ENCODE measurements at regions not wholly inside any gene's neighbourhood (a gene's known extent, or its start where the extent isn't known, plus 50 kb on each side); places are given as distances from the start of the nearest gene placed in this dataset.

DNA sequence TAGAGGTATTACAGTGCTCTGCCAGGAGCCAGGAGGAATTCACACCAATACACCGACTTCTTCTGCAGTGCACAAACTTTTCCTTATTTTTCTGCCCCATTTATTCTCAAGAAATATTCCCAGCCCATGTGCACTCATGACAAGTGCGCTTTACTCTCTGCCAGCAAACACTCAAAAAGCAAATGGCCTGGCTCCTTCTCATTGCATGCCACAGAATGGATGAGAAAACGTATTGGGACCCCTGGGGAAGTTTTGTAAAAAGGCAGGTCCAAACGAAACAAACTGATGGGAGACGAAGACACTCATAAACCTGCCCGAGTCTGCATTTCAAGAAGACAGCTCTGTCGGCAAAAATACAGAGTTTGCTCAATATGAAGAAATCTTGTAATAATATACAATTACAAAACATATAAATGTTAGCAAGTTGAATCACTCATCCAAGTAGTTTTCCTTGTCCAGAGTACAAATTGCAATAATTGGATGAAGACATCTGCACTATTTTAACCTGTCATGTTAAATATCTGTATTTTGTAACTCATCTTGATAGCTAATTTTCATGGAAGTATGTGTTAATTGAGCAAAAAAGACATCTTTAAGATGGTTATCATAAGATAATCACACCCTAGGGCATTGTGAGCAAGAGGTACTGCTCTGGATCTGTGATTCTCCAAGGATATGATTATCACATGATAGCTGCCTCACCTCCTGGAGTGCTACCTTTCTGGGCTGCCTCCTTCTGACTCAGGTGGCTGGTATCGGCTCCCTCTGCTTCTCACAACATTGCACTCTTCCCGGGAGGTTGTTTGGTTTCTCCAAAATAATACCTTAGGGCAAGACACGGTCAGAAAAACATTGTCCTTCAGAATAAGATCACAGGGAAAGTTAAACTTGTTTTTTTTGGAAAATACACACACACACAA, 260.8 kb upstream of the G2E3 start:
- intact Hi-C loops (cut with micrococcal nuclease), result no loop called here

DNA sequence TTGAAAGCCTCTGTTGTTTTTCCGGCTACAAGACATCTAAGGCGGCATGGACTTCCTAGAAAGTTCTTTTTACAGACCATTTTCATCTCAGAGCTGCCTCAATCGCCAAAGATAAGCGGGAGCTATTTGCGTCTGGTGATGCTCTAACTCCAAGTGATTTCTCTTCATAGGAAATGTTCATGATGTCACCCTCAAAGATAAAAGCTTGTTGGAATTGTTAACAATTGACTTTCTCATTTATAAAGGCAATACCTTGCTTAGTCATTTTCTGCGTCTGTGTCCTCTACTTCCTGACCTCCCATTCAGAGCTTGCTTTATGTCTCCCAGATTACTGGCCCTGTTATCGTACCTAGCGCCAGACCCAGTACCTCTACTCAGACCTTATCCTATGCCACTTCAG, 259.0 kb upstream of the G2E3 start:
- intact Hi-C loops (cut with micrococcal nuclease), result no loop called here

GRCh38 chr14:30303350-30303749, 255.6 kb upstream of the G2E3 start:
- intact Hi-C loops (cut with micrococcal nuclease), result no loop called here

DNA sequence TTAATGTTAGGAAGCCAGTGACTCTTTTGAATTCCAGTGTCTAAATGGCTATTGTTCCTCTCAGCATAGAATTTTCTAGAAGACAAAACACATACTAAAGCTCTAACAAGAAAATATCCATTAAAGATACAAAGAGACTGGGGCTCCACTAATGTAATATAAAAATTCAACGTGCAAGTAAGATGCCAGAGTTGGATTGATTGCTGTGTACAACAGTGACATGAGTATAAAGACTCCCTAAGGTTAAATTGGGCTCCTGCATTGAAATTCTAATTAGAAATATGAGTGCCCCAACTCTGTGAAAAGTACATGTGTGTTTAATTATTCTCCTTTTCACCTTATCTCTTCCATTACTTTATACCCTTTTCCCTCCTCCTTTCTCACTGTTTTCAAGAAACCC, 253.6 kb upstream of the G2E3 start:
- intact Hi-C loops (cut with micrococcal nuclease), result no loop called here

DNA sequence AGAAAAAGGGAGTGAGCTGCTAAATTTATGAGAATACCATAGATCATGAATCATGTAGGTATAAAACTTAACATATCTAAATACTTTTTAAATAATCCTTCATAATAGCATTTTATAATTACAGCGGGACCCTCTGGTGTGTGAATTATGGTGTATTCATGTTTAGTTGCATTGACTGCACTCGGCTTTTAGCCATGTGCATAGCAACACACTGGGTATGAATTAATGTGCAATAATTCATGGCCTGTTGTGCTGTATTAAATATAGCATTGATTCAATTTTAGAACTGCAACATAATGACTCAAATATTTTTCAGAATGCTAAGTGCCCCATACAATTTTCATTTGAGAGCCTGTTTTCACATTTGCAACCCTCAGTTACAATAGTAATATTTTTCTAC, 249.6 kb upstream of the G2E3 start:
- intact Hi-C loops (cut with micrococcal nuclease), result no loop called here

GRCh38 chr14:30312214-30312613, 246.7 kb upstream of the G2E3 start:
- intact Hi-C loops (cut with micrococcal nuclease), result no loop called here

DNA sequence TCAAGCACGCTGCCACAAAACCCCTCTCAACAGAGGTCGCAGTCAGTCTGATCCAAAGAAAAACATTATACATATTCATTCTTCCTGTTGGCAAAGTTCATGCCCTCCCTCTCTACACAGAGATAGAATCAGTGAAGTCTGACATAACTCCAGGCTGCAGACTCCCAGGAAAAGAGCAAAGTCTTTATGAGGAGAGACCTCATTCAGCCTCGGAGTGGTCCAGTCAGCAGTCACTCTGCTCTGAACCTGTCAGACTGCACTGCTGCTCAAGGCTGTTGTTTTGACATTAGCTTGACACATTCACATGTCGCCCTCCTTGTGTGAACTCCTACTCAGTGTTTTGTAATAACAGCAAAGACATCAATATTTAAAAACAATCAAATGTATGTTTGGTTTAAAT, 241.2 kb upstream of the G2E3 start:
- intact Hi-C loops (cut with micrococcal nuclease), result no loop called here

DNA sequence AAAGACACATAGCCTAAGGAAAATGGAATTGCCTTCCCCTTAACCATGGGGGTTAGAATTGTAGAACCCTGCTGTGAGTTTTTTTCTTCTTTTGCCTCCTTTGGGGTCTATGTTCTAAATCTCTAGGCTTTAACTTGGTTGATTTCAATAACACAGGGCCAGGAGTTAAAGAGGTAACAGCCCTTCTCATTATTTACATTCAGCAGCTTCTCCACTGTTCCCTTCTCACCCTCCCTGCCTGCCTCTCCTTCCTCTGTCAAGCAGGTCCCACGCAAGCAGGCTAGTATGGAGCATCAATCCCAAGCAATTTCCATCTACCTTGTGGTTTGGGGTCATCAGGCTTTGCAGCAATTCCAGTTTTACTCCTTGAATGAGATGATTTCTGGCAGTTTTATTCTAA, 236.1 kb upstream of the G2E3 start:
- intact Hi-C loops (cut with micrococcal nuclease), result no loop called here

DNA sequence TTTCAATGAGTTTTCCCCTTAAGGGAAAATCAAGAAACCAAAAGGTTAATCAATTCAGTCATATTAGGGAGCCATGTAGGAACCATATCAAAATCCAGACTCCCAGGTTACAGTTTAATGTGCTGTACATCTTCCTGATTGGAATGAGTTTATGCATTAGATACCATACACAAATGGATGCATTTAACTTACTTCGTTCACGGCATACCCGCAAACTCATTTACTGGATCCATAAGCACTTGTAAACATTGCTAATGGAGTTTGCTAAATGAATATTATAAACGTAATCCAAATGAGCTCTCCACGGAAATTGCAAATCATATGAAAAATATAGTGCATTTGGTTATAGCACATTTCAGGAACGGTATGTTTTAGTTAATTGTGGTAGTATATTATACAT, 228.9 kb upstream of the G2E3 start:
- intact Hi-C loops (cut with micrococcal nuclease), result no loop called here

- intact Hi-C loops (cut with micrococcal nuclease), result no loop called here
Observed at GRCh38 chr14:30330445-30330844, 228.5 kb upstream of the G2E3 start.

DNA sequence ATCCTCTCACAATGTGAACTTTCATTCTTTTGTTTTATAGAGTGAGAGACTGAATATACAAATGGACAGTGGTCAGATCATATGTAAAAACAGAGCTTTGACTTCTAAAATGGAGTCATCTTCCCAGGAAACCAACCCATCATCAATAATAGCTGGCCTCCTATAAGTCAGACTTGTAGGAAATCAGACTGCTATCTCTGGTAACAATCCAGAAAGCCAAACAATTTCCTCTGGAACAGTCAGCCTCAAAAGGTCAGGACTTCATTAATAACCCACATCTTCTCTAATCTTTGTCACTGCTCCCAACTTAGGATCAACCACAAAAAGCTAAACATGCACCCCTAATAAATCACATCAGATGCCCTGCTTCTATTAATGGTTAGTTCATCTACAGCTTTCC, 227.9 kb upstream of the G2E3 start:
- intact Hi-C loops (cut with micrococcal nuclease), result no loop called here

GRCh38 chr14:30332374-30332773, 226.6 kb upstream of the G2E3 start:
- intact Hi-C loops (cut with micrococcal nuclease), result no loop called here

DNA sequence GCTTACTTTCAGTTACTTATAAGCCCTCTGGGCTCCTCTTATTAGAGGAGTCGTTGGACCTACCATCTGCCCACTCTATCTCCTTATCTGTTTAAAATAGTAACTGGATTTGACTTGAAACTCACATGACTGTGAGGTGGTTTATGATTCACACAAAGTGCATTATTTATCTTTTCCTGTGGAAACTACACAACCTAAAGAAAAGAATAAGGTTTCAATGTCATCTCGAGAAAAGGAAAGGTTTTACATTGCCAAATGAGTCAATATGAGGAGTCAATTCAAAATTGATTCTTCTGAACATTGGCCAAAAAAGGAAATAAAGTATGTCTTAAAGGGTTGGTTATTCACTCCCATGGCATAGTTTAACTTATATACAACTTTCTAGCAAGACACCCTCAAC, 225.0 kb upstream of the G2E3 start:
- intact Hi-C loops (cut with micrococcal nuclease), result no loop called here

DNA sequence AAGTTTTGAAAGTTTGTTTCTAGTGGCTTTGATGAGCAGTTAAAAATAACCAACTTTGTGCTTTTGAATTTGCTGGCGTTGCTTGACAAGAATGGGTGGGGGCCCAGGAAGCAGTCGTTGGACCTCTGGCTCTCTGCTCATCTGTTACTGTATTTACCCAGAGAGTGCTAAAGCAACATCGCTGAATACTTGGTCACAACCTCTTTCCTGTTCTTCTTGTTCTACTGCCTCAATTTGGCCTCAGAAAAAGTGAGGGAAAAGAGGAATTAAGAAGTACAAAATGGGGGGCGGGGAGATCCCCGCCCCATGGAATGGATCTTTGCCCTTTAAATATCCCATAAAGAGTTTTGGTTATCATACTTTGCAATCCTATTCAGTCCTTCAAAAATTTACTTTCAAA, 221.5 kb upstream of the G2E3 start:
- intact Hi-C loops (cut with micrococcal nuclease), result no loop called here

DNA sequence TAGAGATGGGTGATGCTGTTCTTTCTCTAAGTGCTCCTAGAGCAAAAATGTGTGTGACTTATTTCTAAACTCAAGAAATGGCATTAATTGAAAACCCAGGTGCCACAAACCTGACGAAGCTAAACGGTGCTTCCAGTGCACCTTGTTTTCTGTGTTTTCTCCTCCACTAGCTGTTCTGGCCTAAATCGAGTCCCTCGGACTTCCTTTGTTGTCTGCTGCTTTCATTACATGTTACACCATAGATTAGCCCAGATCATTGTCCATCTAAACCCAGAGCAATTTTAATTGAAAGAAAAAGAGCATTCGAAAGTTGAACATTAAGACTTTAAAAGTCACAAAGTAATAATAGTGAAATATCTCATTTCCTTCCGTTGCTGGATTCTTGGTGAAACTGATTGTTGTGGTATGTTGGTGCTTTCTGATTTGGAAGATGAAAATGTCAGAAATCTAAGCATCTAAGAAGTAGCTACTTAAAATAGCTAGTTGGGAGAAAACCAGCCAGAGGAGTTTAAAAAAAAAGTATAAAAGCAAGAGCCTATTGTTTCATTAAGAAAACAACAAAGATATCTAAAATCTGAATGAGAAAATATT, 219.6 kb upstream of the G2E3 start:
- intact Hi-C loops (cut with micrococcal nuclease), result no loop called here

DNA sequence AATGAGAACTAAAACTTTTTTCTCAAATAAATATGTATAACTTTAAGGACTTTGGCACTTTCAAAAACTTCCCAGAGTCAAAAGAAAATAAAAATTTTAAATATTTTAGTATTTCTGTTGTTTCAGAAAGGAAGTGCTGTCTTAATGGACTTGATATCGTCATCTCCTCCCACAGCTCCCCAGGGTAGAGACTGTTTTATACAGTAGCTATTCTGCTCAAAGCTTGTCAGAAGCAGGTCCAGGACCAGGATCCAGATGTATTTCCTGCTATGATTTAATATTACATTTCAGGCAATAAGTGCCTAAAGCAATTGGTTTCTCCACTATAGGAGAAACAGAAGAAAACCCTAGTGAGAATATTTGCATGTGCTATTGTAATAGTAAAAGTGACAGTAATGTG, 218.5 kb upstream of the G2E3 start:
- intact Hi-C loops (cut with micrococcal nuclease), result no loop called here

GRCh38 chr14:30345511-30345910, 213.4 kb upstream of the G2E3 start:
- intact Hi-C loops (cut with micrococcal nuclease), result no loop called here

DNA sequence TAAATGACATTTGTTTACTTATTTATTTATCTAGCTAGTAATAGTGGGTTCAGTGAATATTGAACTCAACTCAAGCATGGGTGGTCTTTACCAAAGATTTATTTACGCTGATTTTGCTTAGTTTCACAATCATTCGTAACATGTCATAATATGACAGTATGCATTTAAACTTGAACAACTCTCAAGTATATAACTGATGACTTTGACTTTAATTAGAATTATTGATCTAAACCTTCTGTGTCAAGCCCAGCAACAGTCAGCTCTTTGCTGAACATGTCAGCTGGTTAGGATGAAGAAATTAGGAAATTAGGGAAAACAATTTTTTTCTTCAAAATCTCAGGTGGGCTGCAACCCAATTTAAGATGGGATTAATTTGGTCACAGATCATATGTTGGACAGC, 210.5 kb upstream of the G2E3 start:
- intact Hi-C loops (cut with micrococcal nuclease), result no loop called here

DNA sequence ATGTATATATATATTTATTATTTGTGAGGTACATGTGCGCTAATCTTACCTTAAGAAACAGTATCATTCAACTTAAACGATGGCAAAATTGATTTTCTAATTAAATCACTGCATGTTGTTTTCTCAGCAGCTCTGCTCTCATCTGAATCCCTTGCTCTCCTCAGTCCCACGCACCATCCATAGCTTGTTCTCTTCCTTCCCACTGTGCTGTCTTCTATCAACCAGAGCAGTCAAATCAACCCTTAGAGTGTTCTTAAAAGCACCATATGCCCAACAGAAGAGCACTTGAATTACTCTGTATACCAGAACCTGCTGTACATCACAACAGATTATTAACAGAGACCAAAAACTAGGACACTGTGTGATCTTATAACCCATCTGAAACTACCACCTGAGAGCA, 209.4 kb upstream of the G2E3 start:
- intact Hi-C loops (cut with micrococcal nuclease), result no loop called here

DNA sequence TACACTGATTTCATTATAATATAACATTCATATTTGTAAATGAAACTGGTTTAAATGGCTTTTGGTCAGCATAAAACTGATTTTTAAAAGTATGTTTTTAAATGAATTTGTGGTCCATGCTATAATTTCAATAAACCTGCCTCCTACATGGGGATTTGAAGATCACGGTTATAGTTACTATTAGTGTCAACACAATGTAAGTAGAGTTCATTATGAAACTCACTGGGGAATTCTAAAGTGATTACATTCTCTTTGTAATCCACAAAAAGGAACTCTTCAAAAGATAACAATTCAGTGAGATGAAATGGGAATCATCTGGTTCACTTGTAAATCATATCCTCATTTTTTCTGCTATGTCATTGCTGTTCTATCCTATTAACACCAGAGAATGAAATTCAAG, 204.5 kb upstream of the G2E3 start:
- intact Hi-C loops (cut with micrococcal nuclease), result no loop called here

DNA sequence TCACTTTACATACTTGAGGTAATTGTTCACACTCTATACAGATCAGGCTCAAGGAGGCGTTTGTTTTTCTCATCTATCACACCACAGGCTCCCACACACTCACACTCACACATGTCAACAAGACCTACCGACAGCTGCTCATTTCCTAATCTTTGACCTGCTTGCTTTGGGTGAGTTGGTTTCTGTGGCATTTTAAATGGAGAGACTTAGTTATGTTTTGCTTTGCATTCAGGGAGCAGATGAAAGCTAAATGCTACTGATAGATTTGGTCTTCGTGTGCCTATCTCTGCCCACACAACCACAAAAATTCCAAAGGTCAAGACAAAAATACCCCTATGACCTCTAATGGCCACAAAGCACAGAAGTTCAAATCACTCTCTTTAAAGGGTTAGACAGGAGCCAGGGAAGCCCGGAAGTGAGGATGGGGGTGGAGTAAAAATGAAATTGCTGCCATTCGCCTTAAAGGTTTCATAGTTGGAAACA, 203.5 kb upstream of the G2E3 start:
- intact Hi-C loops (cut with micrococcal nuclease), result no loop called here

GRCh38 chr14:30356438-30357202, 202.3 kb upstream of the G2E3 start:
- intact Hi-C loops (cut with micrococcal nuclease), result no loop called here
